ENCODE measurements at regions not wholly inside any gene's neighbourhood (a gene's known extent, or its start where the extent isn't known, plus 50 kb on each side); places are given as distances from the start of the nearest gene placed in this dataset.
"Not testable (repeated sequence)": the region's sequence is repeated elsewhere in the genome, so short reads cannot be mapped to it uniquely, and the experiment has no call there.

DNA sequence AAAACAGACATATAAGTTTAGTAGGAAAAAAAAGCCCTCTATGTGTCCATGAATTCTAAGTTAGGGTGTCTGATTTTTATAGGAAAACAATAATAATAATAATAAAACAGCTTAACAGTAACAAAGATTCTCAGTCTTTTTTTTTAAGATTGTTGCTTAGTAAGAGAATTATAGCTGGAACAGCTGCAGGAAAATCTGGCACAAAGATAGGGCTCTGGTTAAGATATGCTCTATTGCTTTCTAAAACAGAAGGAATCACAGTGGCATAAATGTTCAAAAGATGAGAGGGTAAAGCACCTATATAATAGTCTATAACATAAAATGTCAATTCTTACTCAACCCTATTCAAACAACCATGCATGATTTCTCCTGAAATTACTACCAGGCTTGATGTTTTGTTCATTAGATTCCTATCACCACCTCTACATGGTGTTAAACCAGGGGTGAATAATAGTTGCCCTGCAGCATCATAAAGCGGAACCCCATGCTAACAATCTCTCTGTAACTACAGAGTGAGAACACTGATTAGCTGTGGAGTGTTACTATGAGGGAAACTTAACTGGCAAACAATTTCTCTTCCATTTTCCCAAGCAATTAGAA, 541.4 kb upstream of the MIR17HG start:
- DNase-seq (ENCODE audit: low read depth), result no peak

- DNase-seq (ENCODE audit: low read depth), result no peak
Observed at GRCh38 chr13:90806892-90807291, 540.6 kb upstream of the MIR17HG start.

DNA sequence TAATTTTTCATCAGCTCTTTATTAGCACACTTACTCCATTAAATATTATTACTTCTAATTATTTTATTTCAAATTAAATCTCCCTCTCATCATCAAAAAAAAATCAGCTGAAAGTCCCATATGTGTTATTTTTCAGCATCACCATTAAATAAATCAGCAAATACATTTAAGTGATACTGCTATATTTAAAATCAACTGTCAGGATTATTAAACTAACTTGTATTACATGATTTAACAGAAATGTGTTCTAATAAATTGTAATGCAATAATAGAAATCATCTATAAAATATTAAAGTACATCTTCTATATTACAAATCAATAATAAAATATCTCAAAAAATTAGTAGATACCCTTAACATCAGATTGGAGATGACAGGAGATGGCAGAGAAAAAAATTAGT, 538.6 kb upstream of the MIR17HG start:
- no peak for DNase-seq (ENCODE audit: low read depth)

DNA sequence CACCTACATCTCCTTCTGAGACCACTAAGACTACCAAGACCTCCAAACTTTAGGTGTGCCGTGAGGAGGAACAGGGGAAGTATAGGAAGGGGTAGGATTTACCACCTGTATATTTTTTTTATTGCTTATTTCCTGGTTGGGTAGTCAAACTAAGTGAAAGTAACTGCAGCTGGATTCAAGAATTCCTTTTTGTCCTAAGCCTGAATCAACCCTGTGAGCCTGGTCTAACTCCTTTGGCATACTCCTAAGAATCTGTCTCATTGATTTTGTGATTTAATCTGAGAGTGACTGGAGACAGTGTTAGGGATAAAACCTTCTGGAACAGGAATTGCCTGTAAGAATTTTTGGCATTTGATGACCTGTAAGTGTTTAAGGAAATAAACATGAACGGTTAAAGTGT, 523.5 kb upstream of the MIR17HG start:
- DNase-seq (ENCODE audit: low read depth), result no peak

GRCh38 chr13:90826688-90827087, 520.8 kb upstream of the MIR17HG start:
- no peak for DNase-seq (ENCODE audit: low read depth)

- no peak for DNase-seq (ENCODE audit: low read depth)
Observed at GRCh38 chr13:90830782-90831181, 516.7 kb upstream of the MIR17HG start.

- no peak for DNase-seq (ENCODE audit: low read depth)
Observed at GRCh38 chr13:90833951-90834350, 513.5 kb upstream of the MIR17HG start.

GRCh38 chr13:90834700-90835099, 512.8 kb upstream of the MIR17HG start:
- no peak for DNase-seq (ENCODE audit: low read depth)

- DNase-seq (ENCODE audit: low read depth), result no peak
Observed at GRCh38 chr13:90835826-90836225, 511.7 kb upstream of the MIR17HG start.

DNA sequence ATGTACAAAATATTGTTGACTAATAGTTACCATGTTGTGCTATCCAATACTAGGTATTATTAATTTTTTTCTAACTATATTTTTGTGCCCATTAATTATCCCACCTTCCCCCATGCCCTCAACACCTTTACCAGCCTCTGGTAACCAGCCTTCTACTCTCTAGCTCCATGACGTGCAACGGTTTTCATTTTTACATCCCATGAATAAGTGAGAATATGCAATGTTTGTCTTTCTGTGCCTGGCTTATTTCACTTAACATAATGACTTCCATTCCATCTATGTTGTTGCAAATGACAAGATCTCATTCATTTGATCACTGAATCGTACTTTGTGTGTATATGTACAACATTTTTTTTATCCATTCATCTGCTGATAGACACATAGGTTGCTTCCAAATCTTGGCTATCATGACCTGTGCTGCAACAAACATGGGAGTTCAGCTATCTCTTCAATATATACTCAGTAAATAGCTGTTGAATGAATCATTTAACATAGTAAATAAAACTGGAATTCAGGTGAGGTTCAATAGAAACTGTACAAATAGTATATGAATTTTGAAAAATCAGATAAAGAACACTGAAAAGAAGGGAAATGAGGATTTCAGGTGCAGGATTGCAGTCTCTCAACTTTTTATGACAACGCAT, 509.0 kb upstream of the MIR17HG start:
- DNase-seq (ENCODE audit: low read depth), result no peak

DNA sequence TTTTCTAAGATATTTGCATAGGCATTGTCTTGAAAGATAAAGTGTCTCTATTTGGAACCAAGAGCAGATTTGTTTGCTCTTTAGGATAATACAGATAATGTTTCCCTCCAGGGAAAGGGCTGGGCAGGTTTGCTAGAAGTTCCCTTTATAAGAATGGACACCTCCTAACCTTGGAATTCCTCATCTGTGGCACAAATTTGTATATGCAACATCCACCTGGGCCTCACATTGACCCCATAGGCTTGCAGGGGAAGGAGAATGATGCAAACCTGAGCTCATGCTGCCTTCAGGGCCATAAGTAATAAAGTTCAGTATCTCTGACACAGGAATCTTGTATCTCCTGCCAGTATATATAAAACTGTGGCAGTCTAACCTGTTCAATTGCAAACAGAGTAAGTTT, 508.4 kb upstream of the MIR17HG start:
- no peak for DNase-seq (ENCODE audit: low read depth)

DNA sequence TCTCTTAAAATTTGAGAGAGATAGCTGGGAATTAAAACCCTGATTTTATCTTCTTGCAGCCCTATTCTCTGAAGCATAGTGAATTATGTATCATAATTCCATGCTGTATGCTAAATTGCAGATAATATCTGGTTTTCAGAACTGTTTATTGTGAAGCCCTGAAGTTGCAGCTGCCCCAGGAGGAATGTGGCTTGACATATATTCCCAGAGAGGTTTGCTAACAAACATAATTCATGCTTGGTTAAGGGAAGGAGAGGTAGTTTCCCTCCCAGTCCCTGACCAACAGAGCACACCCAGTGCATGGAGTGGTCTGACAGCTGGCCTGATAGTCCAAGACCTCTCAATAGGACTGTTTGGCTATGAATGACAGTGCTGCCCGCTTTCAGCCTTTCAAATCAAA, 500.6 kb upstream of the MIR17HG start:
- no peak for DNase-seq (ENCODE audit: low read depth)

DNA sequence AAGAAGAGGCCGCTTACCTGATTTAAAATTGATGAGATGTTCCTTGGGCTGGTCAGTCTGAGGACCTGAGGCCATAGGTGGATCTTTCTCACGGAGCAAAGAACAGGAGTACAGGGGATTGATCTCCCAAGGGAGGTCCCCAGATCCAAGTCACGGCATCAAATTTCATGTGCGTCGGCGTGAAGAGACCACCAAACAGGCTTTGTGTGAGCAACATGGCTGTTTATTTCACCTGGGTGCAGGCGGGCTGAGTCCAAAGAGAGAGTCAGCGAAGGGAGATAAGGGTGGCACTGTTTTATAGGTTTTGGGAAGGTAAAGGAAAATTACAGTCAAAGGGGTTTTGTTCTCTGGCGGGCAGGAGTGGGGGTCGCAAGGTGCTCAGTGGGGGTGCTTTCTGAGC, 493.8 kb upstream of the MIR17HG start:
- not testable (repeated sequence) for DNase-seq (ENCODE audit: low read depth)

GRCh38 chr13:90857921-90858320, 489.6 kb upstream of the MIR17HG start:
- DNase-seq (ENCODE audit: low read depth), result no peak

- no peak for DNase-seq (ENCODE audit: low read depth)
Observed at GRCh38 chr13:90866006-90866405, 481.5 kb upstream of the MIR17HG start.

GRCh38 chr13:90867336-90867683, 480.2 kb upstream of the MIR17HG start:
- peak; percentile 20 for DNase-seq (ENCODE audit: low read depth)

GRCh38 chr13:90868321-90868920, 479.1 kb upstream of the MIR17HG start:
- no peak for DNase-seq (ENCODE audit: low read depth)

GRCh38 chr13:90869580-90869979, 477.9 kb upstream of the MIR17HG start:
- no peak for DNase-seq (ENCODE audit: low read depth)

DNA sequence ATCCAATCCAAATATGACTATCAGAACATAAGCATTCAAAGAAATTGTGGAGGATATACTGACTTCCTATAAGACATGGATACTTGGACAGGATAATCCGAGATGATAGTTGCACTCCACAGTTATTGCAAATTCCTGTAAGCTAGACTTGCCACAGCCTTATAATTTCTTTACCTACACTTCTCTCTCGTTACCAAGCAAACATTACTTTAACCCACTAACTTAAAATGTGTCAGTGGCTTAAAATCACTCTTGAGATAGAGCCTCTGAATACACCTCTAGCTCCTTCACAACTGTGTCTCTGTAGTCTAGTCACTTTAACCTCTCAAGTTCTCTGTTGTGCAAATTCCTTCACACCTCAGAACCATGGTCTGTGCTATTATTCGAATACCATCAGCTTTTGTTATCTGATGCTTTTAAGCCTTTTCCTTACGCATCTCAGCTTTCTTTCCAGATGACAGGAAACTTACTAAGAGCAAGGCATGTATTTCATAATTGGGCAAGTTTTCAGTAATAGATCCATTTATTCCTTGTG, 474.9 kb upstream of the MIR17HG start:
- DNase-seq (ENCODE audit: low read depth), result no peak

DNA sequence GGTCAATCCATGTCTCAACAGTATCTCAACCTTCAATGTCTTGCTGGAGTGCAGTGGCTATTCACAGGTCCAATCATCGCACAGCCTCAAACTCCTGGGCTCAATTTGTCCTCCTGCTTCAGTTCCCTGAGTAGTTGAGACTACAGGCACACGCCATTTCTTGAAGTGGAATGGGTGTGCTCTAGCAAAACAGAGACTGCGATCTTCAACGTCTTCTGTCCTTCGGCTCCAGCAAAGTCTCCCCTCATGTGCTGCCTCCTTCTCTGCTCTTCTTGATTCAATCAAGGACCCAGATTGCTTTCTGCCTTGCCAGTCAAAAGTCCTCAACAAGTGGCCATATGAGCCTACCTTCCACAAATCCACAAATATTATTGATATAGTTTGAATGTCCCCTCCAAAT, 466.7 kb upstream of the MIR17HG start:
- DNase-seq (ENCODE audit: low read depth), result no peak

DNA sequence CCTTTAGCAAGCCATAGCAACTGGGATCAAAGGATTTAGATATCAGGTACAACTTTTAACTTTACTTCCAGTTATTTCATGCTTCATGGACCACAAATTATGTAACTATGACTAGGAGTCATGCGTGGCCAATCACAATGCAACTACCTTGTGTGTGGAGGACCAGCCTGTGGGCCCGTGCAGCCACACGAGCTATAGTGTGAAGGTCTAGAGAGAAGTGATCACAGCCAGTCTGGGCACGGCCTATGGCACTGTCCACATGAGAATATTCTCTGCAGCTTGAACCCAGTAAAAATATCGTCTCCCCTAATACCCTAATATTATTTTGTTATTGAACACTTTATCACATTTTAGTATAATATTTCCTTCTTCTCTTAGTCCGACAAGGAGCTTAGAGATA, 464.9 kb upstream of the MIR17HG start:
- DNase-seq (ENCODE audit: low read depth), result no peak

GRCh38 chr13:90883592-90883991, 463.9 kb upstream of the MIR17HG start:
- no peak for DNase-seq (ENCODE audit: low read depth)

DNA sequence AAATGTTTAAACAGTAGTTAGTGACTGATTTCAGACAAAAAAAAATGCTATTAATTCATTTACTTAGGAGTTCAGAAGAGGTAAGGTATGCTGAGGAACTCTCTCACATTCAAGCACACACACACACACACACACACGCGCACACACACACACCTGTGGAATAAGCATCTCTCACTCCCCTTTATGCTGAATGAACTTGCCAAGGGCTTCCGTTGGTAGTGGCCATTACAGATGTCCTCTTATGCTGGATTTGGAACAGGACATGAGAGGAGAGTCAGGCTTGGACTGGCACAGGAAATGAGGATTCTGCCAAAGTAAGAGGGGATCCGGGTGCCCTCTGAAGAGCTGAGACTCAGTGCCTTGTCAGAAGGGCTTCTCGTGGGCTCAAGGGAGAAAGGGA, 463.4 kb upstream of the MIR17HG start:
- no peak for DNase-seq (ENCODE audit: low read depth)

Measured in GM04503 (cell line).